WTC11 (cell line): ENCODE measurements at regions not wholly inside any gene's neighbourhood (a gene's known extent, or its start where the extent isn't known, plus 50 kb on each side); places are given as distances from the start of the nearest gene placed in this dataset.

Source experiments
- ATAC-seq: fragments of 200-7000 bp; cut with Tn5 transposase; 2 replicates; pipeline ENCODE4 v1.10.0; 2021; ENCODE audit warnings: mild to moderate bottlenecking, moderate library complexity
- CTCF ChIA-PET: fragments of 300-600 bp; sonication (Branson Sonifier 250); formaldehyde crosslinking; loops from one replicate; lab custom pipeline; 2021; ENCODE audit warnings: antibody characterized with exemption; lab: Charles Lee
- POLR2A ChIA-PET: fragments of 350-600 bp; sonication (Branson Sonifier 250); formaldehyde crosslinking; loops from one replicate; lab custom pipeline; 2021; ENCODE audit warnings: antibody characterized with exemption; lab: Charles Lee
- DNase-seq: peaks from one replicate; pipeline ENCODE4 v3.0.0; 2021; ENCODE audit warnings: low spot score
- H3K27ac Mint-ChIP-seq: 2 replicates; pipeline ENCODE4 v1.8.0; 2021; ENCODE audit warnings: mixed read lengths
- H3K27me3 Mint-ChIP-seq: 2 replicates; pipeline ENCODE4 v1.8.0; 2021; ENCODE audit warnings: low read depth, mild to moderate bottlenecking, moderate library complexity, mixed read lengths
- H3K36me3 Mint-ChIP-seq: 2 replicates; pipeline ENCODE4 v1.8.0; 2021; ENCODE audit warnings: mixed read lengths
- H3K4me1 Mint-ChIP-seq: 2 replicates; pipeline ENCODE4 v1.8.0; 2022; ENCODE audit warnings: mixed read lengths
- H3K4me3 Mint-ChIP-seq: 2 replicates; pipeline ENCODE4 v1.8.0; 2021; ENCODE audit warnings: mild to moderate bottlenecking, moderate library complexity, mixed read lengths
- H3K9me3 Mint-ChIP-seq: 2 replicates; pipeline ENCODE4 v1.8.0; 2021; ENCODE audit warnings: mixed read lengths
- CDX4 ChIP-seq: fragments of 250-450 bp; sonication (Bioruptor Pico); IDR thresholded peaks from 2 replicates; pipeline ENCODE4 v1.9.0; 2021; ENCODE audit warnings: moderate library complexity, mild to moderate bottlenecking, inconsistent platforms, borderline replicate concordance
- CTCF ChIP-seq: fragments of 200-600 bp; IDR thresholded peaks from 2 replicates; pipeline ENCODE4 v1.8.0; 2022; ENCODE audit warnings: antibody characterized with exemption
- FOXJ3 ChIP-seq: sonication (generic); formaldehyde crosslinking; IDR thresholded peaks from 2 replicates; pipeline ENCODE4 v1.9.0; 2021; ENCODE audit warnings: missing genetic modification reagents, mild to moderate bottlenecking, borderline replicate concordance
- HMGA2 ChIP-seq: fragments of 250-450 bp; sonication (Bioruptor Pico); IDR thresholded peaks from 2 replicates; pipeline ENCODE4 v1.4.0; 2021; ENCODE audit warnings: mild to moderate bottlenecking, moderate library complexity
- JUN ChIP-seq: sonication (generic); formaldehyde crosslinking; IDR thresholded peaks from 2 replicates; pipeline ENCODE4 v1.8.0; 2023; ENCODE audit warnings: mild to moderate bottlenecking, missing genetic modification reagents
- NR2C2 ChIP-seq: sonication (generic); formaldehyde crosslinking; IDR thresholded peaks from 2 replicates; pipeline ENCODE4 v1.8.0; 2022; ENCODE audit warnings: mild to moderate bottlenecking, missing genetic modification reagents
- RELA ChIP-seq: sonication (generic); formaldehyde crosslinking; IDR thresholded peaks from 2 replicates; pipeline ENCODE4 v1.8.1; 2022; ENCODE audit warnings: missing genetic modification reagents, mild to moderate bottlenecking, borderline replicate concordance
- TEAD1 ChIP-seq: sonication (generic); formaldehyde crosslinking; IDR thresholded peaks from 2 replicates; pipeline ENCODE4 v1.8.0; 2022; ENCODE audit warnings: mild to moderate bottlenecking, missing genetic modification reagents
- ZBTB21 ChIP-seq: sonication (generic); formaldehyde crosslinking; IDR thresholded peaks from 2 replicates; pipeline ENCODE4 v1.8.1; 2023; ENCODE audit warnings: mild to moderate bottlenecking, missing genetic modification reagents, borderline replicate concordance
- ZNF121 ChIP-seq: sonication (generic); formaldehyde crosslinking; IDR thresholded peaks from 2 replicates; pipeline ENCODE4 v1.8.0; 2023; ENCODE audit warnings: missing genetic modification reagents
- ZNF219 ChIP-seq: sonication (generic); formaldehyde crosslinking; IDR thresholded peaks from 2 replicates; pipeline ENCODE4 v1.8.0; 2023; ENCODE audit warnings: missing genetic modification reagents, mild to moderate bottlenecking, borderline replicate concordance
- ZNF416 ChIP-seq: fragments of 250-450 bp; sonication (Bioruptor Pico); IDR thresholded peaks from 2 replicates; pipeline ENCODE4 v1.9.0; 2021; ENCODE audit warnings: mild to moderate bottlenecking, inconsistent platforms
- TF ChIP-seq, protein P1 (sequence below): sonication (generic); formaldehyde crosslinking; IDR thresholded peaks from 2 replicates; pipeline ENCODE4 v1.8.0; 2022; ENCODE audit warnings: mild to moderate bottlenecking, missing genetic modification reagents
- TF ChIP-seq, protein P2 (sequence below): sonication (generic); formaldehyde crosslinking; IDR thresholded peaks from 2 replicates; pipeline ENCODE4 v1.8.1; 2022; ENCODE audit warnings: low read depth, mild to moderate bottlenecking, moderate library complexity, missing genetic modification reagents, borderline replicate concordance
- TF ChIP-seq, protein P3 (sequence below): sonication (generic); formaldehyde crosslinking; IDR thresholded peaks from 2 replicates; pipeline ENCODE4 v1.8.1; 2022; ENCODE audit warnings: mild to moderate bottlenecking, moderate library complexity, missing genetic modification reagents
- TF ChIP-seq, protein P4 (sequence below): fragments of 250-450 bp; sonication (Bioruptor Pico); conservative IDR thresholded peaks from 2 replicates; pipeline ENCODE4 v1.9.0; 2021; ENCODE audit warnings: mild to moderate bottlenecking
- TF ChIP-seq, protein P5 (sequence below): sonication (generic); formaldehyde crosslinking; conservative IDR thresholded peaks from 2 replicates; pipeline ENCODE4 v1.8.1; 2022; ENCODE audit warnings: mild to moderate bottlenecking, missing genetic modification reagents

GRCh38 chr6:156260815-156261214 is 516.4 kb upstream of the ARID1B start:
- no peak overlapping the region for H3K4me3 Mint-ChIP-seq
- DNase-seq (no peak), ATAC-seq (no peak)
- POLR2A ChIA-PET = no interaction called here
- CTCF ChIA-PET = no interaction called here
- no peaks in the 10 kb centered on the region for H3K36me3 Mint-ChIP-seq
- H3K9me3 Mint-ChIP-seq = peaks cover 7% of the 10 kb centered on the region
- H3K27ac Mint-ChIP-seq = no peak overlapping the region
- H3K4me1 Mint-ChIP-seq = peaks cover 6% of the 10 kb centered on the region
- no peaks in the 10 kb centered on the region for H3K27me3 Mint-ChIP-seq
- TF ChIP-seq, protein P1, sequence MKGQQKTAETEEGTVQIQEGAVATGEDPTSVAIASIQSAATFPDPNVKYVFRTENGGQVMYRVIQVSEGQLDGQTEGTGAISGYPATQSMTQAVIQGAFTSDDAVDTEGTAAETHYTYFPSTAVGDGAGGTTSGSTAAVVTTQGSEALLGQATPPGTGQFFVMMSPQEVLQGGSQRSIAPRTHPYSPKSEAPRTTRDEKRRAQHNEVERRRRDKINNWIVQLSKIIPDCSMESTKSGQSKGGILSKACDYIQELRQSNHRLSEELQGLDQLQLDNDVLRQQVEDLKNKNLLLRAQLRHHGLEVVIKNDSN (CRISPR knock-in tag) = no peak
- TF ChIP-seq JUN (CRISPR knock-in tag) = no peak
- TF ChIP-seq, all 79 proteins: peak for 0

- H3K4me1 Mint-ChIP-seq = peaks cover 6% of the 10 kb centered on the region
- DNase-seq (no peak), ATAC-seq (no peak)
- H3K36me3 Mint-ChIP-seq = no peaks in the 10 kb centered on the region
- CTCF ChIA-PET = no interaction called here
- no peaks in the 10 kb centered on the region for H3K9me3 Mint-ChIP-seq
- TF ChIP-seq FOXJ3 (CRISPR knock-in tag) (no peak), ZNF219 (CRISPR knock-in tag) (no peak), RELA (CRISPR knock-in tag) (no peak), NR2C2 (CRISPR knock-in tag) (no peak), CDX4 (CRISPR knock-in tag) (no peak)
- no peak overlapping the region for H3K4me3 Mint-ChIP-seq
- H3K27ac Mint-ChIP-seq = no peak overlapping the region
- no peaks in the 10 kb centered on the region for H3K27me3 Mint-ChIP-seq
- POLR2A ChIA-PET = no interaction called here
Measured at GRCh38 chr6:156258981-156259380, 518.2 kb upstream of the ARID1B start.

- peaks cover 14% of the 10 kb centered on the region for H3K9me3 Mint-ChIP-seq
- H3K27me3 Mint-ChIP-seq = no peaks in the 10 kb centered on the region; the same call in 1 of the 2 replicates
- no peak overlapping the region for H3K4me3 Mint-ChIP-seq
- peaks cover 6% of the 10 kb centered on the region for H3K4me1 Mint-ChIP-seq
- no peak for TF ChIP-seq ZNF121 (CRISPR knock-in tag)
- no peak for TF ChIP-seq HMGA2 (CRISPR knock-in tag)
- no peak for TF ChIP-seq ZBTB21
- TF ChIP-seq, protein P2, sequence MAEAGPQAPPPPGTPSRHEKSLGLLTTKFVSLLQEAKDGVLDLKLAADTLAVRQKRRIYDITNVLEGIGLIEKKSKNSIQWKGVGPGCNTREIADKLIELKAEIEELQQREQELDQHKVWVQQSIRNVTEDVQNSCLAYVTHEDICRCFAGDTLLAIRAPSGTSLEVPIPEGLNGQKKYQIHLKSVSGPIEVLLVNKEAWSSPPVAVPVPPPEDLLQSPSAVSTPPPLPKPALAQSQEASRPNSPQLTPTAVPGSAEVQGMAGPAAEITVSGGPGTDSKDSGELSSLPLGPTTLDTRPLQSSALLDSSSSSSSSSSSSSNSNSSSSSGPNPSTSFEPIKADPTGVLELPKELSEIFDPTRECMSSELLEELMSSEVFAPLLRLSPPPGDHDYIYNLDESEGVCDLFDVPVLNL = no peak
- TF ChIP-seq, protein P3, sequence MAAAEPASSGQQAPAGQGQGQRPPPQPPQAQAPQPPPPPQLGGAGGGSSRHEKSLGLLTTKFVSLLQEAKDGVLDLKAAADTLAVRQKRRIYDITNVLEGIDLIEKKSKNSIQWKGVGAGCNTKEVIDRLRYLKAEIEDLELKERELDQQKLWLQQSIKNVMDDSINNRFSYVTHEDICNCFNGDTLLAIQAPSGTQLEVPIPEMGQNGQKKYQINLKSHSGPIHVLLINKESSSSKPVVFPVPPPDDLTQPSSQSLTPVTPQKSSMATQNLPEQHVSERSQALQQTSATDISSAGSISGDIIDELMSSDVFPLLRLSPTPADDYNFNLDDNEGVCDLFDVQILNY (CRISPR knock-in tag) = no peak
- TF ChIP-seq TEAD1 = no peak
- TF ChIP-seq CTCF = no peak
- TF ChIP-seq, protein P4, sequence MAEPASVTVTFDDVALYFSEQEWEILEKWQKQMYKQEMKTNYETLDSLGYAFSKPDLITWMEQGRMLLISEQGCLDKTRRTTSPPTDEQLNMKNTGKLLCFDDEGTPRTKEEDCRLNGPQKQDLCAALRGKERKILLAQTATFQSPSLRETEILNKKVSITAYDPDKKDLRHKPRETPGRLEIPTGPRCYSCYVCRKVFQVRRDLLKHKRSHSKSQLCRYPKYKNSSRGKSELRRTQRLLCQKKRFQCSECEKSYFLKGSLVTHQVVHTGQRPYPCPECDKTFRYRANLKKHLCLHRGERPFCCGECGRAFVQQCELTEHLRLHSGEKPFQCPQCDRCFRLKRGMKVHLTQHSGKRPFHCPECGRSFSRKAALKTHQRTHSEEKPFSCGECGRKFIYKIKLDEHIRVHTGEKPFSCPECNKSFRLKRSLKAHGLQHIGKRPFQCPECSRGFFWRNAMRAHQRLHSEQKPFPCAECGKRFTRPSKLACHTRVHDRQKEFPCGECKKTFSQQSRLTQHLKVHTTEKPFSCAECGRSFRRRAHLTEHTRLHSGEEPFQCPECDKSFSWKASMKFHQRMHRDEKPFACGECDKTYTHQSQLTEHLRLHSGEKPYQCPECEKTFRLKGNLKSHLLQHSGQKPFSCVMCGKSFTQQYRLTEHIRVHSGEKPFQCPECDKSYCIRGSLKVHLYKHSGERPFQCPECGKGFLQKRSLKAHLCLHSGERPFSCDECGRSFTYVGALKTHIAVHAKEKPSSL (CRISPR knock-in tag) = no peak
- no peak for TF ChIP-seq ZNF416 (CRISPR knock-in tag)
- TF ChIP-seq, protein P5, sequence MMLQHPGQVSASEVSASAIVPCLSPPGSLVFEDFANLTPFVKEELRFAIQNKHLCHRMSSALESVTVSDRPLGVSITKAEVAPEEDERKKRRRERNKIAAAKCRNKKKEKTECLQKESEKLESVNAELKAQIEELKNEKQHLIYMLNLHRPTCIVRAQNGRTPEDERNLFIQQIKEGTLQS = no peak
- ChIA-PET CTCF (no interaction called here), POLR2A (no interaction called here)
- no peak for DNase-seq
- no peak for ATAC-seq
- H3K36me3 Mint-ChIP-seq = no peaks in the 10 kb centered on the region
- H3K27ac Mint-ChIP-seq = no peak overlapping the region
Measured at GRCh38 chr6:156256161-156256560, 521.0 kb upstream of the ARID1B start.
